H1 (cell line): ENCODE measurements at regions not wholly inside any gene's neighbourhood (a gene's known extent, or its start where the extent isn't known, plus 50 kb on each side); places are given as distances from the start of the nearest gene placed in this dataset.

Source experiments
- CTCF ChIA-PET: fragments of 300-600 bp; sonication (Branson Sonifier 250); formaldehyde crosslinking; loops from one replicate; lab custom pipeline; 2021; ENCODE audit not compliant: partially characterized antibody; lab: Charles Lee
- POLR2A ChIA-PET: fragments of 300-600 bp; sonication (Branson Sonifier 250); formaldehyde crosslinking; loops from one replicate; lab custom pipeline; 2021; ENCODE audit warnings: inconsistent platforms; ENCODE audit not compliant: partially characterized antibody; lab: Charles Lee
- DNase-seq, 2 experiments: peaks; one replicate each; pipeline versions ENCODE4 v3.0.0 to v3.0.0-alpha.2; 2010 to 2022; ENCODE audit warnings: low spot score in 2 of 2, low read depth in 1 of 2, mixed read lengths in 1 of 2
- FAIRE-seq: peaks from 2 replicates; lab custom pipeline; 2011; peaks lifted over from hg19 to GRCh38; lab: Jason Lieb, UNC
- H2AFZ ChIP-seq: 2 replicates; pipeline ENCODE4 v1.8.1; 2012; ENCODE audit warnings: low read length, inconsistent platforms
- H2AK5ac ChIP-seq: 2 replicates; pipeline ENCODE4 v1.6.1; 2013; ENCODE audit warnings: low read depth, low read length
- H2BK120ac ChIP-seq: replicated peaks from 2 replicates; pipeline ENCODE3; 2013; ENCODE audit warnings: low read depth, low read length, inconsistent platforms
- H2BK12ac ChIP-seq: 2 replicates; pipeline ENCODE4 v1.6.1; 2013; ENCODE audit warnings: low read depth, low read length
- H2BK15ac ChIP-seq: 2 replicates; pipeline ENCODE4 v1.6.1; 2013; ENCODE audit warnings: low read length
- H2BK20ac ChIP-seq: 2 replicates; pipeline ENCODE4 v1.6.1; 2013; ENCODE audit warnings: low read length
- H2BK5ac ChIP-seq: 2 replicates; pipeline ENCODE4 v1.6.1; 2013; ENCODE audit warnings: low read depth, low read length
- H3K14ac ChIP-seq: 2 replicates; pipeline ENCODE4 v1.6.1; 2013; ENCODE audit warnings: inconsistent platforms; ENCODE audit not compliant: insufficient read length
- H3K18ac ChIP-seq: 2 replicates; pipeline ENCODE4 v1.6.1; 2013; ENCODE audit warnings: low read length; ENCODE audit errors: extremely low read depth
- H3K23ac ChIP-seq: 2 replicates; pipeline ENCODE4 v1.6.1; 2013; ENCODE audit warnings: inconsistent platforms; ENCODE audit not compliant: insufficient read length
- H3K23me2 ChIP-seq: 2 replicates; pipeline ENCODE4 v1.6.1; 2013; ENCODE audit warnings: low read depth, low read length
- H3K27ac ChIP-seq: 2 replicates; pipeline ENCODE4 v1.6.1; 2011; ENCODE audit warnings: low read depth, low read length, inconsistent platforms
- H3K27me3 ChIP-seq, 4 experiments: replicated peaks in 1 of 4; 1 replicate in 1 of 4; 2 replicates in 3 of 4; pipeline versions ENCODE4 v1.6.1 to v1.8.1; 2011 to 2013; ENCODE audit warnings: low read length in 3 of 4, mild to moderate bottlenecking in 3 of 4, inconsistent platforms in 2 of 4, mixed read lengths in 2 of 4, moderate library complexity in 1 of 4; ENCODE audit not compliant: control insufficient read depth in 3 of 4, insufficient read depth in 3 of 4; ENCODE audit errors: extremely low read depth in 1 of 4
- H3K36me3 ChIP-seq, 4 experiments: 2 replicates each; pipeline versions ENCODE4 v1.6.1 to v1.8.1; 2011 to 2013; ENCODE audit warnings: mild to moderate bottlenecking in 4 of 4, low read length in 3 of 4, moderate library complexity in 2 of 4, control low read depth in 1 of 4, inconsistent platforms in 1 of 4; ENCODE audit not compliant: insufficient read depth in 4 of 4, control insufficient read depth in 2 of 4
- H3K4ac ChIP-seq: replicated peaks from 2 replicates; pipeline ENCODE3; 2013; ENCODE audit warnings: low read length, low read depth, mixed read lengths, inconsistent platforms; ENCODE audit not compliant: insufficient read length
- H3K4me1 ChIP-seq, 4 experiments: replicated peaks in 1 of 4; 1 replicate in 1 of 4; 2 replicates in 3 of 4; pipeline versions ENCODE4 v1.6.1 to v1.8.1; 2011 to 2013; ENCODE audit warnings: low read length in 3 of 4, inconsistent platforms in 2 of 4, mixed read lengths in 1 of 4; ENCODE audit not compliant: insufficient read depth in 4 of 4, control insufficient read depth in 3 of 4
- H3K4me2 ChIP-seq, 2 experiments: 2 replicates each; pipeline versions ENCODE4 v1.6.1 to v1.8.1; 2011 to 2013; ENCODE audit warnings: low read depth in 2 of 2, low read length in 2 of 2, control low read depth in 1 of 2, inconsistent platforms in 1 of 2, mild to moderate bottlenecking in 1 of 2; ENCODE audit not compliant: insufficient read depth in 1 of 2
- H3K4me3 ChIP-seq, 4 experiments: fragments of 200-600, 300-600 bp in 1 of 4; sonication (generic), shearing (Covaris generic), sonication (Bioruptor Twin) in 1 of 4; 2 replicates each; pipeline versions ENCODE4 v1.5.1 to v1.8.1; 2011 to 2016; ENCODE audit warnings: low read length in 4 of 4, low read depth in 3 of 4, control low read depth in 2 of 4, inconsistent platforms in 2 of 4, mild to moderate bottlenecking in 2 of 4, mixed read lengths in 1 of 4, moderate library complexity in 1 of 4; ENCODE audit not compliant: insufficient read depth in 2 of 4; ENCODE audit errors: extremely low read depth in 1 of 4
- H3K56ac ChIP-seq: replicated peaks from 2 replicates; pipeline ENCODE3; 2013; ENCODE audit warnings: low read depth, mild to moderate bottlenecking, mixed read lengths, low read length, inconsistent platforms; ENCODE audit not compliant: insufficient read length
- H3K79me1 ChIP-seq: 2 replicates; pipeline ENCODE4 v1.6.1; 2013; ENCODE audit warnings: low read depth, low read length, control low read depth
- H3K79me2 ChIP-seq, 2 experiments: 2 replicates each; pipeline versions ENCODE4 v1.6.1 to v1.8.1; 2012 to 2013; ENCODE audit warnings: low read length in 2 of 2, mild to moderate bottlenecking in 2 of 2, inconsistent platforms in 1 of 2; ENCODE audit not compliant: insufficient read depth in 2 of 2, control insufficient read depth in 1 of 2
- H3K9ac ChIP-seq, 4 experiments: replicated peaks in 1 of 4; 1 replicate in 1 of 4; 2 replicates in 3 of 4; pipeline versions ENCODE4 v1.6.1 to v1.8.1; 2011 to 2013; ENCODE audit warnings: low read depth in 3 of 4, low read length in 3 of 4, control low read depth in 2 of 4, mild to moderate bottlenecking in 2 of 4, moderate library complexity in 2 of 4, inconsistent platforms in 1 of 4; ENCODE audit errors: extremely low read depth in 1 of 4
- H3K9me3 ChIP-seq, 2 experiments: 2 replicates each; pipeline versions ENCODE4 v1.6.1 to v1.8.1; 2012 to 2013; ENCODE audit warnings: mild to moderate bottlenecking in 2 of 2, moderate library complexity in 2 of 2, control low read depth in 1 of 2, inconsistent platforms in 1 of 2, low read depth in 1 of 2, low read length in 1 of 2, mixed read lengths in 1 of 2; ENCODE audit not compliant: insufficient read depth in 2 of 2
- H4K20me1 ChIP-seq, 2 experiments: replicated peaks in 1 of 2; 2 replicates each; pipeline versions ENCODE3 to v1.8.1; 2011 to 2013; ENCODE audit warnings: inconsistent platforms in 2 of 2, low read length in 2 of 2, mild to moderate bottlenecking in 1 of 2; ENCODE audit not compliant: insufficient read depth in 2 of 2, control insufficient read depth in 1 of 2
- H4K5ac ChIP-seq: 2 replicates; pipeline ENCODE4 v1.6.1; 2013; ENCODE audit warnings: low read length, low read depth, mixed read lengths, inconsistent platforms; ENCODE audit not compliant: insufficient read length
- H4K8ac ChIP-seq: 2 replicates; pipeline ENCODE4 v1.8.0; 2013; ENCODE audit warnings: mild to moderate bottlenecking, moderate library complexity, low read length, inconsistent platforms; ENCODE audit not compliant: insufficient read depth; ENCODE audit errors: extremely low read depth
- H4K91ac ChIP-seq: replicated peaks from 2 replicates; pipeline ENCODE3; 2013; ENCODE audit warnings: low read length, mixed read lengths, inconsistent platforms; ENCODE audit not compliant: insufficient read length
- ASH2L ChIP-seq: fragments of 200-600, 300-600 bp; sonication (generic); IDR thresholded peaks from one replicate; pipeline ENCODE4 v1.7.1; 2017; ENCODE audit warnings: low read length
- EZH2 ChIP-seq: fragments of 200-600 bp; sonication (generic); IDR thresholded peaks from 2 replicates; pipeline ENCODE4 v1.7.1; 2012; ENCODE audit warnings: low read depth, mild to moderate bottlenecking, moderate library complexity, low read length, inconsistent platforms; ENCODE audit not compliant: severe bottlenecking
- GTF2F1 ChIP-seq: IDR thresholded peaks from 2 replicates; pipeline ENCODE4 v1.6.1; 2012; ENCODE audit warnings: low read depth, low read length, improper control_type of control experiment, borderline replicate concordance
- RFX5 ChIP-seq: IDR thresholded peaks from 2 replicates; pipeline ENCODE4 v1.6.1; 2011; ENCODE audit warnings: low read depth, low read length, improper control_type of control experiment, borderline replicate concordance
- WGBS, 2 experiments: shearing (Covaris generic) in 1 of 2; methylation state at CpG; one replicate each; pipeline versions ENCODE4 v1.1.6 to v1.1.7; 2013 to 2015; ENCODE audit warnings: low lambda C conversion rate in 2 of 2, mixed read lengths in 2 of 2, inconsistent platforms in 1 of 2, low coverage in 1 of 2, missing lambda C conversion rate in 1 of 2; ENCODE audit not compliant: insufficient replicate concordance in 2 of 2, insufficient coverage in 1 of 2, insufficient read length in 1 of 2; ENCODE audit errors: extremely low coverage in 1 of 2, missing lambda C conversion rate in 1 of 2; 5-methylcytosine and 5-hydroxymethylcytosine counted together

DNA sequence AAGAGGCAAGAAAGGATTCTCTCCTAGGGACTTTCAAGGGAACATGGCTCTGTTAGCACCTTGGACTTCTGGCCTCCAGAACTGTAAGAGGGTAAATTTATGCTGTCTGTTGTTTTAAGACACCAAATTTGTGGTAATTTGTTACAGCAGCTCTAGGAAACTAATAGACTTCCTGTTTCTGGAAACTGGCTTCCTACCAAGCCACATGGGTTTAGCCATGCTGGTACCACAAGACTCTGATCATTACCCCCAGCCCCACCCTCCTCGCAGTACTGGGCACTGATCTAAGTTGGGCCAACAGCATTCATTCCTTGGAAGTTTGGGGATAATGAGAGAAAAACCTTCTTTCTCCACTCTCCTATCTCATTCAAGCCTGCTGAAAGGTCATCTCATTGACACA lies 109.5 kb upstream of the SMLR1 start:
- POLR2A ChIA-PET = no interaction called here
- no peak for DNase-seq
- H2BK120ac ChIP-seq = no peak overlapping the region

More for the DNA sequence above, 109.5 kb upstream of the SMLR1 start:
- no peak overlapping the region for H2BK12ac ChIP-seq
- no peaks in the 10 kb centered on the region for H3K36me3 ChIP-seq
- H3K79me2 ChIP-seq = no peaks in the 10 kb centered on the region
- no peak overlapping the region for H3K56ac ChIP-seq
- H3K4ac ChIP-seq = no peak overlapping the region
- no peaks in the 10 kb centered on the region for H3K23me2 ChIP-seq
- no peaks in the 10 kb centered on the region for H3K27me3 ChIP-seq
- TF ChIP-seq EZH2 (no peak), ASH2L (no peak), GTF2F1 (no peak), RFX5 (no peak)
- FAIRE-seq = no peak
- no peak overlapping the region for H4K91ac ChIP-seq
- no peak overlapping the region for H3K27ac ChIP-seq
- H3K4me2 ChIP-seq = no peak overlapping the region
- no peak overlapping the region for H3K9ac ChIP-seq
- no peak overlapping the region for H4K5ac ChIP-seq
- H3K18ac ChIP-seq = no peak overlapping the region
- WGBS, 2 experiments = 88% methylated on average over 1 of the region's 1 CpG; no CpG with 5 or more reads in 1 of the 2 experiments
- H3K4me3 ChIP-seq = no peak overlapping the region
- H2BK5ac ChIP-seq = no peak overlapping the region
- no peak overlapping the region for H2BK20ac ChIP-seq
- H4K8ac ChIP-seq = no peak overlapping the region
- H3K23ac ChIP-seq = no peak overlapping the region
- H2BK15ac ChIP-seq = no peak overlapping the region
- no peaks in the 10 kb centered on the region for H3K9me3 ChIP-seq
- no peak overlapping the region for H3K14ac ChIP-seq
- no peak overlapping the region for H2AK5ac ChIP-seq
- H3K79me1 ChIP-seq = no peaks in the 10 kb centered on the region
- peaks cover 5 to 15% (median 8%) of the 10 kb centered on the region in 4 experiments; a peak in 6 of 7 replicates for H3K4me1 ChIP-seq
- CTCF ChIA-PET = interaction anchor here (3.7 kb wide), 1 partner anchor 26 kb away, joined by 16 read pairs; no protein-coding TSS in a partner anchor
- no peak overlapping the region for H2AFZ ChIP-seq
- H4K20me1 ChIP-seq = no peaks in the 10 kb centered on the region
